Neural cell (in vitro differentiated cells): ENCODE measurements at regions not wholly inside any gene's neighbourhood (a gene's known extent, or its start where the extent isn't known, plus 50 kb on each side); places are given as distances from the start of the nearest gene placed in this dataset.

Source experiments
- H2AFZ ChIP-seq: fragments of 200-600, 300-800 bp; sonication (generic), shearing (Covaris generic); 2 replicates; pipeline ENCODE4 v1.6.0; 2014; ENCODE audit warnings: low read depth, mild to moderate bottlenecking, antibody characterized with exemption, low read length, moderate library complexity
- H3F3A ChIP-seq: fragments of 200-600 bp; shearing (Covaris generic); 2 replicates; pipeline ENCODE4 v1.6.1; 2016; ENCODE audit warnings: mild to moderate bottlenecking, moderate library complexity, mixed read lengths, antibody characterized with exemption, low read length; ENCODE audit not compliant: insufficient read depth, poor library complexity, severe bottlenecking
- H3K27ac ChIP-seq: fragments of 200-600, 300-800 bp; sonication (generic), shearing (Covaris generic); 2 replicates; pipeline ENCODE4 v1.5.1; 2014; ENCODE audit warnings: mild to moderate bottlenecking, low read length, moderate library complexity
- H3K27me3 ChIP-seq: fragments of 300-800, 200-600 bp; sonication (generic), shearing (Covaris generic); 2 replicates; pipeline ENCODE4 v1.6.0; 2014; ENCODE audit warnings: mild to moderate bottlenecking, low read depth, low read length, moderate library complexity; ENCODE audit not compliant: insufficient read depth
- H3K36me3 ChIP-seq: fragments of 300-800, 200-600 bp; sonication (generic), shearing (Covaris generic); 2 replicates; pipeline ENCODE4 v1.5.1; 2014; ENCODE audit warnings: mild to moderate bottlenecking, antibody characterized with exemption, low read length, moderate library complexity; ENCODE audit not compliant: insufficient read depth
- H3K4me2 ChIP-seq: fragments of 300-800, 200-600 bp; sonication (generic), shearing (Covaris generic); 2 replicates; pipeline ENCODE4 v1.6.0; 2014; ENCODE audit warnings: mild to moderate bottlenecking, low read length
- H3K4me3 ChIP-seq: fragments of 300-800, 200-600 bp; sonication (generic), shearing (Covaris generic); 2 replicates; pipeline ENCODE4 v1.5.1; 2014; ENCODE audit warnings: mild to moderate bottlenecking, low read length, moderate library complexity
- H3K79me2 ChIP-seq: fragments of 200-600 bp; shearing (Covaris generic); replicated peaks from 2 replicates; pipeline ENCODE4 v1.6.0; 2014; ENCODE audit warnings: mild to moderate bottlenecking, low read length, moderate library complexity; ENCODE audit not compliant: insufficient read depth
- H3K9ac ChIP-seq: fragments of 300-800, 200-600 bp; sonication (generic), shearing (Covaris generic); 2 replicates; pipeline ENCODE4 v1.6.1; 2016; ENCODE audit warnings: mild to moderate bottlenecking, low read length, mixed read lengths
- H3K9me2 ChIP-seq: fragments of 200-600 bp; shearing (Covaris generic); 2 replicates; pipeline ENCODE4 v1.6.1; 2016; ENCODE audit warnings: mild to moderate bottlenecking, low read length, mixed read lengths; ENCODE audit not compliant: insufficient read depth
- H3K9me3 ChIP-seq: fragments of 200-600, 300-800 bp; sonication (generic), shearing (Covaris generic); 2 replicates; pipeline ENCODE4 v1.6.1; 2016; ENCODE audit warnings: mild to moderate bottlenecking, mixed run types, low read length, moderate library complexity, mixed read lengths
- H4K20me1 ChIP-seq: fragments of 200-600 bp; shearing (Covaris generic); 2 replicates; pipeline ENCODE4 v1.6.1; 2016; ENCODE audit warnings: mild to moderate bottlenecking, mixed run types; ENCODE audit not compliant: insufficient read depth
- EP300 ChIP-seq: fragments of 450-650 bp; conservative IDR thresholded peaks from 2 replicates; pipeline ENCODE4 v1.6.1; 2014; ENCODE audit warnings: antibody characterized with exemption, mild to moderate bottlenecking, moderate library complexity; ENCODE audit not compliant: poor library complexity, severe bottlenecking
- EZH2 ChIP-seq: fragments of 200-600, 300-800 bp; shearing (Covaris generic), sonication (generic); IDR thresholded peaks from 2 replicates; pipeline ENCODE4 v1.6.1; 2014; ENCODE audit warnings: antibody characterized with exemption, low read length, borderline replicate concordance, mild to moderate bottlenecking; ENCODE audit not compliant: insufficient read depth, poor library complexity, severe bottlenecking
- MXI1 ChIP-seq: fragments of 450-650 bp; conservative IDR thresholded peaks from 2 replicates; pipeline ENCODE4 v1.6.1; 2014; ENCODE audit warnings: antibody characterized with exemption, mild to moderate bottlenecking; ENCODE audit not compliant: poor library complexity, severe bottlenecking
- POLR2AphosphoS5 ChIP-seq: IDR thresholded peaks from 2 replicates; pipeline ENCODE4 v1.6.1; 2012
- RAD21 ChIP-seq: fragments of 450-650 bp; conservative IDR thresholded peaks from 2 replicates; pipeline ENCODE4 v1.6.1; 2014; ENCODE audit warnings: antibody characterized with exemption, mild to moderate bottlenecking, moderate library complexity
- REST ChIP-seq: IDR thresholded peaks from 2 replicates; pipeline ENCODE4 v1.6.1; 2012; ENCODE audit warnings: borderline replicate concordance
- SMC3 ChIP-seq: fragments of 450-650 bp; conservative IDR thresholded peaks from 2 replicates; pipeline ENCODE4 v1.6.1; 2014; ENCODE audit warnings: antibody characterized with exemption, mild to moderate bottlenecking, moderate library complexity; ENCODE audit not compliant: poor library complexity
- TAF1 ChIP-seq: IDR thresholded peaks from 2 replicates; pipeline ENCODE4 v1.6.1; 2012; ENCODE audit warnings: low read depth
- TF ChIP-seq, protein P1 (sequence below): fragments of 450-650 bp; IDR thresholded peaks from 2 replicates; pipeline ENCODE4 v1.5.1; 2014; ENCODE audit warnings: antibody characterized with exemption, mild to moderate bottlenecking, moderate library complexity; ENCODE audit not compliant: poor library complexity, severe bottlenecking

- Histone ChIP-seq H3F3A (peaks cover 3% of the 10 kb centered on the region), H3K27ac (no peak overlapping the region), H3K4me3 (no peak overlapping the region), H3K27me3 (no peaks in the 10 kb centered on the region), H3K9me2 (no peaks in the 10 kb centered on the region), H3K9me3 (no peaks in the 10 kb centered on the region), H3K79me2 (no peaks in the 10 kb centered on the region), H3K36me3 (no peaks in the 10 kb centered on the region), H4K20me1 (no peaks in the 10 kb centered on the region), H3K4me2 (no peak overlapping the region), H3K9ac (no peak overlapping the region), H2AFZ (no peak overlapping the region)
- TF ChIP-seq POLR2AphosphoS5 (no peak), EZH2 (no peak), MXI1 (no peak), SMC3 (no peak), EP300 (no peak), REST (no peak), TAF1 (no peak), RAD21 (no peak)
- TF ChIP-seq, protein P1, sequence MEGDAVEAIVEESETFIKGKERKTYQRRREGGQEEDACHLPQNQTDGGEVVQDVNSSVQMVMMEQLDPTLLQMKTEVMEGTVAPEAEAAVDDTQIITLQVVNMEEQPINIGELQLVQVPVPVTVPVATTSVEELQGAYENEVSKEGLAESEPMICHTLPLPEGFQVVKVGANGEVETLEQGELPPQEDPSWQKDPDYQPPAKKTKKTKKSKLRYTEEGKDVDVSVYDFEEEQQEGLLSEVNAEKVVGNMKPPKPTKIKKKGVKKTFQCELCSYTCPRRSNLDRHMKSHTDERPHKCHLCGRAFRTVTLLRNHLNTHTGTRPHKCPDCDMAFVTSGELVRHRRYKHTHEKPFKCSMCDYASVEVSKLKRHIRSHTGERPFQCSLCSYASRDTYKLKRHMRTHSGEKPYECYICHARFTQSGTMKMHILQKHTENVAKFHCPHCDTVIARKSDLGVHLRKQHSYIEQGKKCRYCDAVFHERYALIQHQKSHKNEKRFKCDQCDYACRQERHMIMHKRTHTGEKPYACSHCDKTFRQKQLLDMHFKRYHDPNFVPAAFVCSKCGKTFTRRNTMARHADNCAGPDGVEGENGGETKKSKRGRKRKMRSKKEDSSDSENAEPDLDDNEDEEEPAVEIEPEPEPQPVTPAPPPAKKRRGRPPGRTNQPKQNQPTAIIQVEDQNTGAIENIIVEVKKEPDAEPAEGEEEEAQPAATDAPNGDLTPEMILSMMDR = no peak
These were observed 149.6 kb upstream of the TNRC6C start for GRCh38 chr17:77808686-77809425.

GRCh38 chr17:77809814-77810213 lies 148.7 kb upstream of the TNRC6C start:
- TF ChIP-seq EP300 (no peak), MXI1 (no peak), SMC3 (no peak), EZH2 (no peak)
- TF ChIP-seq, protein P1 = no peak
- Histone ChIP-seq H3K9me2 (no peaks in the 10 kb centered on the region), H2AFZ (no peak overlapping the region), H3K27ac (no peak overlapping the region), H3K27me3 (no peaks in the 10 kb centered on the region), H3K4me3 (no peak overlapping the region), H3K4me2 (no peak overlapping the region), H3K36me3 (no peaks in the 10 kb centered on the region), H3K9me3 (no peaks in the 10 kb centered on the region), H3F3A (no peaks in the 10 kb centered on the region), H4K20me1 (no peaks in the 10 kb centered on the region), H3K9ac (no peak overlapping the region), H3K79me2 (no peaks in the 10 kb centered on the region)
